ENCODE measurements at regions not wholly inside any gene's neighbourhood (a gene's known extent, or its start where the extent isn't known, plus 50 kb on each side); places are given as distances from the start of the nearest gene placed in this dataset.

DNA sequence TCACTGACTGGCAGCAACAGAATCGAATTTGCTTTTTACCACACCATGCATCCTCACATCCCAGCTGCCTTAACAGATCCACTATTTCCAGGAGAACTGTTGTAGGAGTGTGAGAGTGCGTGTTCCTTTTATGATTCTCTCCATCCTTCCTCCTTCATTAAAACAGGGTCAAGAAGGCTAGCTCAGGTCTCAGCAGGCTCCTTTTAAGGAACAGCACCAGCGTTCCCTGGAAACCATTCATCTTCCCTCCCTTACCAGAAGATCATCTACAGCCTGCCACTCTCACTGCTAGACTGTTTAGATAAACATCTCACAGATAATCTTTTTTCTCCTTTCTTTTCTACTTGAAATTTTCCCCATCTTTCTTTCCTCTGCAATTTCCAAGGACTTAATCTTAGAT is 1531.9 kb upstream of the CDH8 start:
- Histone ChIP-seq H3K36me3 (no peaks in the 10 kb centered on the region), H3K27ac (no peak overlapping the region), H3K9me3 (ENCODE audit: severe bottlenecking) (no peaks in the 10 kb centered on the region), H3K27me3 (ENCODE audit: insufficient read depth, low read depth, severe bottlenecking) (no peaks in the 10 kb centered on the region), H3K4me3 (ENCODE audit: low read depth, low read length) (no peak overlapping the region)
- DNase-seq = no peak
- no peak for TF ChIP-seq CTCF (IDR thresholded peaks at IDR 0.05; ENCODE audit: low read depth, low read length)

DNA sequence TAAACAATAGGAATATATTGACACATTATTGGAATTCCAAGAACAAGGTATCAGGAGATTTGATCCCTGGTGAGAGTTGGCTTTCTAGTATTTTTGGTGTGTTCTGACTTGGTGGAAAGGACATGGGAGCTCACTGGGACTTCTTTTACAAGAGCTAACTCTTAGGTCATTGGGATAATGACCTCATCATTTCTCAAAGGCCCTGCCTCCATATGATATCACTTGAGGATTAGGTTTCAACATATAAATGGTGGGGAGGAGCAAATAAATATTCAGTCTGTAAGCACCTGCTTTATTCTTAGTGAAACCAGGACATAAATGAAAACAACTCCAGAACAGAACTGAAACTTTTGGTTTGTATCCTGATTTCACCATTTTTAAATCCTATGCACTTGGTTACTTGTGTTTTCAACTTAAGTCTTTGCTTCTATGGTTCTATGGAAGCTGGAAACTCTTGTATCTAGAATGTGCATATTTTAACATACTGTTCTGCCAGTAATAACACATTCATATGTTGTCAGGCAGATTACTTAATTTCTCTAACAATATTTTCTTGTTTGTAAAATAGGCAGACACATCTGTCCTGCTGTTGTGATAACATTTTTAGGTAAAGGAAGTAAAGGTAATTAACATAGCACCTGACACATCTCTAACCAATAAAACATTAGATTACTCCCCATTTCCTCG is 1527.7 kb upstream of the CDH8 start:
- H3K27me3 ChIP-seq (ENCODE audit: insufficient read depth, low read depth, severe bottlenecking) = no peaks in the 10 kb centered on the region
- no peak overlapping the region for H3K4me3 ChIP-seq (ENCODE audit: low read depth, low read length)
- H3K27ac ChIP-seq = no peak overlapping the region
- no peak for TF ChIP-seq CTCF (IDR thresholded peaks at IDR 0.05; ENCODE audit: low read depth, low read length)
- no peak for DNase-seq
- no peaks in the 10 kb centered on the region for H3K36me3 ChIP-seq
- no peaks in the 10 kb centered on the region for H3K9me3 ChIP-seq (ENCODE audit: severe bottlenecking)

GRCh38 chr16:63553980-63554379 is 1517.7 kb upstream of the CDH8 start:
- DNase-seq = no peak
- no peak overlapping the region for H3K4me3 ChIP-seq (ENCODE audit: low read depth, low read length)
- no peak overlapping the region for H3K27ac ChIP-seq
- no peaks in the 10 kb centered on the region for H3K36me3 ChIP-seq
- H3K9me3 ChIP-seq (ENCODE audit: severe bottlenecking) = no peaks in the 10 kb centered on the region
- TF ChIP-seq CTCF (IDR thresholded peaks at IDR 0.05; ENCODE audit: low read depth, low read length) = no peak
- no peaks in the 10 kb centered on the region for H3K27me3 ChIP-seq (ENCODE audit: insufficient read depth, low read depth, severe bottlenecking)

GRCh38 chr16:63539276-63539675 is 1503.0 kb upstream of the CDH8 start:
- Histone ChIP-seq H3K9me3 (ENCODE audit: severe bottlenecking) (no peaks in the 10 kb centered on the region), H3K36me3 (no peaks in the 10 kb centered on the region), H3K4me3 (ENCODE audit: low read depth, low read length) (no peak overlapping the region), H3K27ac (no peak overlapping the region), H3K27me3 (ENCODE audit: insufficient read depth, low read depth, severe bottlenecking) (no peaks in the 10 kb centered on the region)
- no peak for TF ChIP-seq CTCF (IDR thresholded peaks at IDR 0.05; ENCODE audit: low read depth, low read length)
- DNase-seq = no peak

DNA sequence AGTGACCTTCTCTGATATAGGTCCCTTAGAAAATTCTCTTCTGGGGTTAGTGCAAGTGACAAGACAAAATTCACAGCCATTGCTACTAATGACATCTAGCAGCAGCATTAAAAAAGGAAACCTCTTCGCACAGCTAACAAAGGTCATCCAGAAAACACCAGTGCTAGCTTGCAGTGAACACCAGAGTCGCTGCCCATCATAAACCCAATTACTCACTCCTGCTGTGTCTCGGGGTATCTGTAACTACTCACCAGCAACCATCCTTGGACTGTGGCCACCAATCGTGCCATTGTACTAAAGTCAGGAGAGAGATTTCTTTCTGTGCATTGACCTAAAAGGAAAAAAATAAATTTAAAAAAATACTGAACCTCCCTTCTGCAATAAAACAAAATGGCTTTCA is 1494.7 kb upstream of the CDH8 start:
- no peak for DNase-seq
- H3K27ac ChIP-seq = no peak overlapping the region
- H3K27me3 ChIP-seq (ENCODE audit: insufficient read depth, low read depth, severe bottlenecking) = no peaks in the 10 kb centered on the region
- no peaks in the 10 kb centered on the region for H3K36me3 ChIP-seq
- TF ChIP-seq CTCF (IDR thresholded peaks at IDR 0.05; ENCODE audit: low read depth, low read length) = no peak
- H3K4me3 ChIP-seq (ENCODE audit: low read depth, low read length) = no peak overlapping the region
- H3K9me3 ChIP-seq (ENCODE audit: severe bottlenecking) = no peaks in the 10 kb centered on the region

DNA sequence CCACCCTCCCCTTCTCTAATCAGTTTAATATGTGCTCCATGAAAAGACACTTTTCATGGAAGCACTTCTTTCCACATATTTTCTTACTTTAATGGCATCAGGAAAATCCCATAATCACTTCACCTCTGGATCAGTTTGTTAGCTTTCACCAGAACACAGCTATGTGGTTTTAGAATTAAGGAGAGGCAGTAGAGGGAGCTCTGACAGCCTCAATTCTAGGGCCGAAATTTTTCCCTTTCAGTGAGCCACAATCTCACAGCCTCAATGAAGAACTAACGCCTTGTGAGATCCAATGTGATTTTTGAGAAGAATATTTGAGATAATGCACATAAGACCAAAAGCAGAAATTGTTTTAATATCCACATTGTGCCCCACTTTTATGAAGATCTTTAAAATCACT is 1494.0 kb upstream of the CDH8 start:
- no peak for DNase-seq
- no peak overlapping the region for H3K27ac ChIP-seq
- H3K36me3 ChIP-seq = no peaks in the 10 kb centered on the region
- no peak overlapping the region for H3K4me3 ChIP-seq (ENCODE audit: low read depth, low read length)
- H3K27me3 ChIP-seq (ENCODE audit: insufficient read depth, low read depth, severe bottlenecking) = no peaks in the 10 kb centered on the region
- no peak for TF ChIP-seq CTCF (IDR thresholded peaks at IDR 0.05; ENCODE audit: low read depth, low read length)
- H3K9me3 ChIP-seq (ENCODE audit: severe bottlenecking) = no peaks in the 10 kb centered on the region
